ENCODE measurements at regions not wholly inside any gene's neighbourhood (a gene's known extent, or its start where the extent isn't known, plus 50 kb on each side); places are given as distances from the start of the nearest gene placed in this dataset.

DNA sequence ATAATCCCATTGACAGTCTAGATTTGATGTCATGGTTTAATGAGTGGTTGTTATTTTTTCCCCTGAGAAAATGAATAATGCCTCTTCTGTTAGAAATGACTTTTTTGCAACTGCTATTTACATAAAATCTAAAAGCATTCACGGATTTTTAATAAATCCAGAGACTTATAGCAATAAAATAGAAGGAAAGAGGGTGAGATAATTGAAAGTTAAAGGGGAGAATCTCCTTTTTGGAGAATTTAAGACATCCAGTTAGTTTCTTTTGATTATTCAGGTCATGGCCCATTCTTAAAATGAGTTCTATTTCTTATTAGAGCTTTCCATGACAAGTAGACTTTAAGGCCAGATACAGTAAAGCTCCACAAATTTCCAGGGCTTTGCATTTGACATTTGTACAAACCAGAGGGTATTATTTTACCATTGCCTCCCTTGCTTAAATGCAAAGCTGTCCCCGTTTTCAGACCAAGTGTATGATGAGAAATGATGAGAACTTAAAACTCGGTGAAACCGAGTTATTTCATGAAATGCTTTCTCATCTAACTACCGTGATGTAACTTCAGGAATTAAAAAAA is 789.0 kb upstream of the SOX9 start:
- in situ Hi-C loops (cut with HindIII; ENCODE audit: low pct_unique_long_range_greater_than_20kb, low sequenced_read_pairs): no loop called here
- Histone ChIP-seq H3K4me3 (ENCODE audit: low read depth in 2 of 2, low read length in 2 of 2) (no peak overlapping the region), H3K9me3 (ENCODE audit: control insufficient read depth, insufficient read depth, low read depth, low read length) (no peaks in the 10 kb centered on the region), H3K27ac (ENCODE audit: low read length) (no peak overlapping the region), H3K27me3 (ENCODE audit: control insufficient read depth, insufficient read depth, low read length) (0 out of 2 replicates have a peak, but pooled peaks cover 2% of the 10 kb centered on the region), H3K4me1 (ENCODE audit: control insufficient read depth, insufficient read depth, low read length) (no peaks in the 10 kb centered on the region), H3K36me3 (ENCODE audit: control insufficient read depth, insufficient read depth, low read length) (no peaks in the 10 kb centered on the region)
- BruUV-seq (replicated peaks): no TSS peak
- DNase-seq (ENCODE audit: low read depth, low spot score) (no peak), ATAC-seq (no peak)
- ChIA-PET CTCF (no interaction called here), POLR2A (no interaction called here)
- intact Hi-C loops (cut with micrococcal nuclease; ENCODE audit: unreplicated experiment): no loop called here
- TF ChIP-seq TCF7L2 (IDR thresholded peaks at IDR 0.05; ENCODE audit: low read depth, low read length) (no peak), POLR2AphosphoS5 (IDR thresholded peaks at IDR 0.05; ENCODE audit: low read depth, low read length) (no peak), SIN3A (IDR thresholded peaks at IDR 0.05; ENCODE audit: borderline replicate concordance, insufficient read depth, low read depth, low read length) (no peak)
- TF ChIP-seq, protein P1, sequence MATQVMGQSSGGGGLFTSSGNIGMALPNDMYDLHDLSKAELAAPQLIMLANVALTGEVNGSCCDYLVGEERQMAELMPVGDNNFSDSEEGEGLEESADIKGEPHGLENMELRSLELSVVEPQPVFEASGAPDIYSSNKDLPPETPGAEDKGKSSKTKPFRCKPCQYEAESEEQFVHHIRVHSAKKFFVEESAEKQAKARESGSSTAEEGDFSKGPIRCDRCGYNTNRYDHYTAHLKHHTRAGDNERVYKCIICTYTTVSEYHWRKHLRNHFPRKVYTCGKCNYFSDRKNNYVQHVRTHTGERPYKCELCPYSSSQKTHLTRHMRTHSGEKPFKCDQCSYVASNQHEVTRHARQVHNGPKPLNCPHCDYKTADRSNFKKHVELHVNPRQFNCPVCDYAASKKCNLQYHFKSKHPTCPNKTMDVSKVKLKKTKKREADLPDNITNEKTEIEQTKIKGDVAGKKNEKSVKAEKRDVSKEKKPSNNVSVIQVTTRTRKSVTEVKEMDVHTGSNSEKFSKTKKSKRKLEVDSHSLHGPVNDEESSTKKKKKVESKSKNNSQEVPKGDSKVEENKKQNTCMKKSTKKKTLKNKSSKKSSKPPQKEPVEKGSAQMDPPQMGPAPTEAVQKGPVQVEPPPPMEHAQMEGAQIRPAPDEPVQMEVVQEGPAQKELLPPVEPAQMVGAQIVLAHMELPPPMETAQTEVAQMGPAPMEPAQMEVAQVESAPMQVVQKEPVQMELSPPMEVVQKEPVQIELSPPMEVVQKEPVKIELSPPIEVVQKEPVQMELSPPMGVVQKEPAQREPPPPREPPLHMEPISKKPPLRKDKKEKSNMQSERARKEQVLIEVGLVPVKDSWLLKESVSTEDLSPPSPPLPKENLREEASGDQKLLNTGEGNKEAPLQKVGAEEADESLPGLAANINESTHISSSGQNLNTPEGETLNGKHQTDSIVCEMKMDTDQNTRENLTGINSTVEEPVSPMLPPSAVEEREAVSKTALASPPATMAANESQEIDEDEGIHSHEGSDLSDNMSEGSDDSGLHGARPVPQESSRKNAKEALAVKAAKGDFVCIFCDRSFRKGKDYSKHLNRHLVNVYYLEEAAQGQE (IDR thresholded peaks at IDR 0.05; ENCODE audit: insufficient read depth in 1 of 2, low read depth in 2 of 2, low read length in 1 of 2): no peak
- TF ChIP-seq, protein P2, sequence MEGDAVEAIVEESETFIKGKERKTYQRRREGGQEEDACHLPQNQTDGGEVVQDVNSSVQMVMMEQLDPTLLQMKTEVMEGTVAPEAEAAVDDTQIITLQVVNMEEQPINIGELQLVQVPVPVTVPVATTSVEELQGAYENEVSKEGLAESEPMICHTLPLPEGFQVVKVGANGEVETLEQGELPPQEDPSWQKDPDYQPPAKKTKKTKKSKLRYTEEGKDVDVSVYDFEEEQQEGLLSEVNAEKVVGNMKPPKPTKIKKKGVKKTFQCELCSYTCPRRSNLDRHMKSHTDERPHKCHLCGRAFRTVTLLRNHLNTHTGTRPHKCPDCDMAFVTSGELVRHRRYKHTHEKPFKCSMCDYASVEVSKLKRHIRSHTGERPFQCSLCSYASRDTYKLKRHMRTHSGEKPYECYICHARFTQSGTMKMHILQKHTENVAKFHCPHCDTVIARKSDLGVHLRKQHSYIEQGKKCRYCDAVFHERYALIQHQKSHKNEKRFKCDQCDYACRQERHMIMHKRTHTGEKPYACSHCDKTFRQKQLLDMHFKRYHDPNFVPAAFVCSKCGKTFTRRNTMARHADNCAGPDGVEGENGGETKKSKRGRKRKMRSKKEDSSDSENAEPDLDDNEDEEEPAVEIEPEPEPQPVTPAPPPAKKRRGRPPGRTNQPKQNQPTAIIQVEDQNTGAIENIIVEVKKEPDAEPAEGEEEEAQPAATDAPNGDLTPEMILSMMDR (IDR thresholded peaks at IDR 0.05): no peak

DNA sequence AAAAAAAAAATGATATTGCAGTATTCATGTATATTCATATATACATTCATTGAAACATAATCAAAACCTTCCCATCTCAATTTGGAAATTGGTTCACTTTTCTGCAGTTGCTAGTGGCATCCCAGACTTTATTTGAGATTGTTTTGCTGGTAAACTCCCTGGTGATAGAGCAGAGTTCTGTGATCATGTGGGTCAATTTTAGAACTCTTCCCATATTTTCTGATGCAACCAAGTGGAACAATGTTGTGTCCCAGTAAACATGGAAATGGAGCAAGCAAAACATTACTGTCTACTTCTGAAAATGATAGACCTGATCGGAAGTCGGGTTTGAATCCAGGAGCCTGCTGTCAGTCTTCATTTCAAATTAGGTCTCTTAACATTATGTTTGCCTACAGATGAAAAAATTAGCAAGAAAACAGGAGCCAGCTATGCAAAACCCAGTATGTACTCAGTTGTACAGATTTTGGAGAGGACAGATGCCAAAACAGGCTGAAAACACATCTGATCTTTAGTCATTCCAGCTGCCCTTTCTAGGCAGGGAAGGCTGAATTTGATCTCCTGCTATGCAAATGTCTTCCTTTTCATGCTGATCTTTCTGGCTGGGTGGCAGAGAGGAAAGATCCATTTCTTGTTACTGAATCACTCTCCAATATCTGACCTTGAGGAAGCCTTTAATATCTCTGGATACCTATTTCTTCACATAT is 786.6 kb upstream of the SOX9 start:
- ChIA-PET CTCF (no interaction called here), POLR2A (no interaction called here)
- intact Hi-C loops (cut with micrococcal nuclease; ENCODE audit: unreplicated experiment) (no loop called here), in situ Hi-C loops (cut with HindIII; ENCODE audit: low pct_unique_long_range_greater_than_20kb, low sequenced_read_pairs) (no loop called here)
- Histone ChIP-seq H3K27ac (ENCODE audit: low read length) (no peak overlapping the region), H3K27me3 (ENCODE audit: control insufficient read depth, insufficient read depth, low read length) (0 out of 2 replicates have a peak, but pooled peaks cover 2% of the 10 kb centered on the region), H3K9me3 (ENCODE audit: control insufficient read depth, insufficient read depth, low read depth, low read length) (no peaks in the 10 kb centered on the region), H3K4me3 (ENCODE audit: low read depth in 2 of 2, low read length in 2 of 2) (no peak overlapping the region), H3K36me3 (ENCODE audit: control insufficient read depth, insufficient read depth, low read length) (no peaks in the 10 kb centered on the region), H3K4me1 (ENCODE audit: control insufficient read depth, insufficient read depth, low read length) (peaks cover 3% of the 10 kb centered on the region; the same call in 1 of the 2 replicates)
- DNase-seq (ENCODE audit: low read depth, low spot score) (no peak), ATAC-seq (no peak)
- TF ChIP-seq POLR2AphosphoS5 (IDR thresholded peaks at IDR 0.05; ENCODE audit: low read depth, low read length) (no peak), TCF7L2 (IDR thresholded peaks at IDR 0.05; ENCODE audit: low read depth, low read length) (no peak), SIN3A (IDR thresholded peaks at IDR 0.05; ENCODE audit: borderline replicate concordance, insufficient read depth, low read depth, low read length) (no peak)
- TF ChIP-seq, protein P2 (IDR thresholded peaks at IDR 0.05): no peak
- TF ChIP-seq, protein P1 (IDR thresholded peaks at IDR 0.05; ENCODE audit: insufficient read depth in 1 of 2, low read depth in 2 of 2, low read length in 1 of 2): no peak
- BruUV-seq (replicated peaks): no TSS peak

Data from Panc1 (cell line).